Stomach (tissue), 8 donors: ENCODE measurements at regions not wholly inside any gene's neighbourhood (a gene's known extent, or its start where the extent isn't known, plus 50 kb on each side); places are given as distances from the start of the nearest gene placed in this dataset.

ENCODE experiments used
- DNase-seq, 2 donors: peaks; one replicate each; pipeline versions ENCODE4 v3.0.0 to v3.0.0-alpha.2; 2013 to 2019
- H3K27ac ChIP-seq, 5 donors: fragments of 200-600 bp in 4 of 5; sonication (generic) in 4 of 5; one replicate each; pipeline ENCODE4 v1.5.1; 2013 to 2019; ENCODE audit warnings: mild to moderate bottlenecking in 1 of 5, moderate library complexity in 1 of 5
- H3K27me3 ChIP-seq, 3 donors: fragments of 200-600 bp; sonication (generic); one replicate each; pipeline ENCODE4 v1.5.1; 2017 to 2019; ENCODE audit warnings: mixed run types in 1 of 3
- H3K36me3 ChIP-seq, 4 donors: fragments of 200-600 bp; sonication (generic); 1 replicate in 3 of 4; 2 replicates in 1 of 4; pipeline ENCODE4 v1.5.1; 2016 to 2019
- H3K4me1 ChIP-seq, 4 donors: fragments of 200-600 bp; sonication (generic); one replicate each; pipeline ENCODE4 v1.5.1; 2016 to 2019
- H3K4me3 ChIP-seq, 4 donors: fragments of 200-600 bp; sonication (generic) in 3 of 4; one replicate each; pipeline ENCODE4 v1.5.1; 2016 to 2019; ENCODE audit warnings: mild to moderate bottlenecking in 1 of 4
- H3K9me3 ChIP-seq, 4 donors: fragments of 200-600 bp; sonication (generic); one replicate each; pipeline ENCODE4 v1.5.1; 2016 to 2019
- CTCF ChIP-seq, 7 experiments: fragments of 450-650 bp in 4 of 7; fragments of 200-600 bp in 3 of 7; sonication (generic) in 3 of 7; IDR thresholded peaks; one replicate each; pipeline ENCODE4 v1.5.1; 2016 to 2019; ENCODE audit warnings: antibody characterized with exemption in 7 of 7, control low read depth in 2 of 7, mild to moderate bottlenecking in 1 of 7
- EP300 ChIP-seq: sonication (generic); formaldehyde crosslinking; IDR thresholded peaks from one replicate; pipeline ENCODE4 v1.6.1; 2017; ENCODE audit warnings: antibody characterized with exemption
- POLR2A ChIP-seq, 4 donors: fragments of 450-650 bp; IDR thresholded peaks; one replicate each; pipeline ENCODE4 v1.6.1; 2016; ENCODE audit warnings: antibody characterized with exemption in 4 of 4, control low read depth in 2 of 4, mild to moderate bottlenecking in 1 of 4, moderate library complexity in 1 of 4
- POLR2AphosphoS5 ChIP-seq, 3 donors: sonication (generic); formaldehyde crosslinking; IDR thresholded peaks; one replicate each; pipeline ENCODE4 v1.6.1; 2016; ENCODE audit warnings: antibody characterized with exemption in 3 of 3
- WGBS, 5 donors: extraction: QIAGEN DNeasy Blood & Tissue Kit in 3 of 5; methylation state at CpG; one replicate each; pipeline versions ENCODE4 v1.1.5 to v1.1.7; 2013 to 2018; 5-methylcytosine and 5-hydroxymethylcytosine counted together
- intact Hi-C: fragments of 100-400 bp; cut with DNase I; formaldehyde crosslinking; loops from one replicate; pipeline ENCODE4 v1.15.1; 2023; ENCODE audit warnings: low total_unique reads
- donor health status: healthy with polysubstance abuse.
- donor health status: Bipolar disorder and iron deficiency.
- donor health status: healthy.

GRCh38 chr3:159146856-159147435, 345.1 kb downstream of the MFSD1 start:
- no peak overlapping the region for H3K27ac ChIP-seq
- TF ChIP-seq EP300, result no peak
- no peak for TF ChIP-seq POLR2A (IDR thresholded peaks at IDR 0.05)
- TF ChIP-seq POLR2AphosphoS5 (IDR thresholded peaks at IDR 0.05), result no peak
- no peak for TF ChIP-seq CTCF (IDR thresholded peaks at IDR 0.05)
- H3K4me1 ChIP-seq, result no peaks in the 10 kb centered on the region
- H3K4me3 ChIP-seq, result no peak overlapping the region
- H3K36me3 ChIP-seq, result no peaks in the 10 kb centered on the region
- no peaks in the 10 kb centered on the region for H3K9me3 ChIP-seq
- DNase-seq, result no peak
- H3K27me3 ChIP-seq, result no peaks in the 10 kb centered on the region
- WGBS, 5 donors, result 52 to 64% (median 61%) methylated on average over 4 of the region's 4 CpGs
- intact Hi-C loops, result no loop called here

GRCh38 chr3:159147813-159148212, 346.0 kb downstream of the MFSD1 start:
- no peaks in the 10 kb centered on the region for H3K9me3 ChIP-seq
- 74 to 84% (median 81%) methylated on average over 4 of the region's 4 CpGs for WGBS, 5 donors
- TF ChIP-seq POLR2A (IDR thresholded peaks at IDR 0.05), result no peak
- H3K27ac ChIP-seq, result no peak overlapping the region
- intact Hi-C loops, result no loop called here
- no peak for DNase-seq
- no peak overlapping the region for H3K4me3 ChIP-seq
- H3K36me3 ChIP-seq, result no peaks in the 10 kb centered on the region
- H3K27me3 ChIP-seq, result no peaks in the 10 kb centered on the region
- no peaks in the 10 kb centered on the region for H3K4me1 ChIP-seq

GRCh38 chr3:159148466-159148865, 346.6 kb downstream of the MFSD1 start:
- intact Hi-C loops, result no loop called here
- no peaks in the 10 kb centered on the region for H3K9me3 ChIP-seq
- 63 to 85% (median 81%) methylated on average over 1 of the region's 1 CpG for WGBS, 5 donors

GRCh38 chr3:159149131-159149530, 347.3 kb downstream of the MFSD1 start:
- WGBS, 5 donors, result 67 to 74% (median 70%) methylated on average over 7 of the region's 7 CpGs
- no peaks in the 10 kb centered on the region for H3K9me3 ChIP-seq
- intact Hi-C loops, result no loop called here
- no peaks in the 10 kb centered on the region for H3K27me3 ChIP-seq
- DNase-seq, result no peak
- no peak overlapping the region for H3K4me3 ChIP-seq
- no peaks in the 10 kb centered on the region for H3K36me3 ChIP-seq
- H3K27ac ChIP-seq, result no peak overlapping the region
- TF ChIP-seq EP300 (no peak), POLR2AphosphoS5 (IDR thresholded peaks at IDR 0.05) (no peak), POLR2A (IDR thresholded peaks at IDR 0.05) (no peak), CTCF (IDR thresholded peaks at IDR 0.05) (no peak)
- no peaks in the 10 kb centered on the region for H3K4me1 ChIP-seq

More at GRCh38 chr3:159148466-159148865, 346.6 kb downstream of the MFSD1 start:
- Histone ChIP-seq H3K4me3 (no peak overlapping the region), H3K36me3 (no peaks in the 10 kb centered on the region), H3K27me3 (no peaks in the 10 kb centered on the region), H3K4me1 (no peaks in the 10 kb centered on the region), H3K27ac (no peak overlapping the region)
- no peak for DNase-seq
- no peak for TF ChIP-seq POLR2A (IDR thresholded peaks at IDR 0.05)
- no peak for TF ChIP-seq CTCF (IDR thresholded peaks at IDR 0.05)
- TF ChIP-seq POLR2AphosphoS5 (IDR thresholded peaks at IDR 0.05), result no peak
- no peak for TF ChIP-seq EP300

- intact Hi-C loops, result no loop called here
- Histone ChIP-seq H3K4me3 (no peak overlapping the region), H3K4me1 (no peaks in the 10 kb centered on the region), H3K9me3 (no peaks in the 10 kb centered on the region), H3K27ac (no peak overlapping the region), H3K27me3 (no peaks in the 10 kb centered on the region), H3K36me3 (no peaks in the 10 kb centered on the region)
- DNase-seq, result no peak
- 44 to 79% (median 49%) methylated on average over 1 of the region's 1 CpG for WGBS, 5 donors
- TF ChIP-seq POLR2A (IDR thresholded peaks at IDR 0.05), result no peak
- TF ChIP-seq CTCF (IDR thresholded peaks at IDR 0.05), result no peak
- TF ChIP-seq POLR2AphosphoS5 (IDR thresholded peaks at IDR 0.05), result no peak
- no peak for TF ChIP-seq EP300
These were observed 347.8 kb downstream of the MFSD1 start for GRCh38 chr3:159149633-159150032.
